ENCODE measurements at regions not wholly inside any gene's neighbourhood (a gene's known extent, or its start where the extent isn't known, plus 50 kb on each side); places are given as distances from the start of the nearest gene placed in this dataset.

- DNase-seq: no peak
Measured at GRCh38 chr10:124346831-124347230, 71.9 kb downstream of the OAT start.

GRCh38 chr10:124345521-124345920, 73.2 kb downstream of the OAT start:
- DNase-seq: no peak

GRCh38 chr10:124344931-124345330, 73.8 kb downstream of the OAT start:
- DNase-seq: no peak

GRCh38 chr10:124344266-124344590, 74.5 kb downstream of the OAT start:
- no peak for DNase-seq

- no peak for DNase-seq
Measured at GRCh38 chr10:124343351-124344265, 75.1 kb downstream of the OAT start.

- DNase-seq: no peak
Measured at GRCh38 chr10:124342821-124343170, 75.9 kb downstream of the OAT start.

GRCh38 chr10:124342136-124342820, 76.4 kb downstream of the OAT start:
- DNase-seq: no peak

GRCh38 chr10:124341768-124342135, 77.0 kb downstream of the OAT start:
- no peak for DNase-seq

- DNase-seq: no peak
Measured at GRCh38 chr10:124340033-124340760, 78.5 kb downstream of the OAT start.

- DNase-seq: no peak
Measured at GRCh38 chr10:124339119-124340032, 79.3 kb downstream of the OAT start.

GRCh38 chr10:124338276-124338925, 80.3 kb downstream of the OAT start:
- no peak for DNase-seq

- DNase-seq: no peak
Measured at GRCh38 chr10:124336186-124336585, 82.5 kb downstream of the OAT start.

GRCh38 chr10:124333931-124334330, 84.8 kb downstream of the OAT start:
- DNase-seq: no peak

GRCh38 chr10:124332426-124332825, 86.3 kb downstream of the OAT start:
- no peak for DNase-seq

- DNase-seq: no peak
Measured at GRCh38 chr10:124329941-124330340, 88.8 kb downstream of the OAT start.

- DNase-seq: no peak
Measured at GRCh38 chr10:124329362-124329761, 89.4 kb downstream of the OAT start.

GRCh38 chr10:124328477-124329220, 90.1 kb downstream of the OAT start:
- no peak for DNase-seq

GRCh38 chr10:124325998-124326636, 92.6 kb downstream of the OAT start:
- DNase-seq: no peak

GRCh38 chr10:124325633-124325914, 93.1 kb downstream of the OAT start:
- no peak for DNase-seq

- DNase-seq: no peak
Measured at GRCh38 chr10:124324856-124325632, 93.7 kb downstream of the OAT start.

All from NCI-H1694 (cell line).